H9 (cell line): ENCODE measurements at regions not wholly inside any gene's neighbourhood (a gene's known extent, or its start where the extent isn't known, plus 50 kb on each side); places are given as distances from the start of the nearest gene placed in this dataset.

ENCODE experiments used
- DNase-seq: peaks from one replicate; pipeline ENCODE4 v3.0.0-alpha.2; 2017
- H2AFZ ChIP-seq: one replicate; pipeline ENCODE4 v1.6.1; 2013; ENCODE audit warnings: mild to moderate bottlenecking, low read length, control low read depth, moderate library complexity
- H2AK5ac ChIP-seq: 2 replicates; pipeline ENCODE4 v1.6.1; 2013; ENCODE audit warnings: low read length, control low read depth, mixed read lengths; ENCODE audit not compliant: insufficient read length
- H2BK120ac ChIP-seq: one replicate; pipeline ENCODE4 v1.6.1; 2013; ENCODE audit warnings: low read depth, mild to moderate bottlenecking, low read length, control low read depth, inconsistent platforms; ENCODE audit not compliant: poor library complexity, severe bottlenecking
- H2BK12ac ChIP-seq: 2 replicates; pipeline ENCODE4 v1.6.1; 2013; ENCODE audit warnings: low read length, control low read depth, mixed read lengths, low read depth; ENCODE audit not compliant: insufficient read length
- H2BK15ac ChIP-seq: 2 replicates; pipeline ENCODE4 v1.6.1; 2013; ENCODE audit warnings: low read depth, low read length, control low read depth
- H2BK20ac ChIP-seq: one replicate; pipeline ENCODE4 v1.6.1; 2013; ENCODE audit warnings: low read depth, mild to moderate bottlenecking, low read length, control low read depth, inconsistent platforms; ENCODE audit not compliant: poor library complexity, severe bottlenecking
- H2BK5ac ChIP-seq: 2 replicates; pipeline ENCODE4 v1.6.1; 2013; ENCODE audit warnings: low read length, control low read depth, mixed read lengths; ENCODE audit not compliant: insufficient read length
- H3K14ac ChIP-seq: 2 replicates; pipeline ENCODE4 v1.6.1; 2013; ENCODE audit warnings: low read length, control low read depth; ENCODE audit not compliant: insufficient read depth
- H3K18ac ChIP-seq: 2 replicates; pipeline ENCODE4 v1.6.1; 2013; ENCODE audit warnings: low read depth, mild to moderate bottlenecking, mixed read lengths, low read length, control low read depth; ENCODE audit not compliant: insufficient read length
- H3K23ac ChIP-seq: 2 replicates; pipeline ENCODE4 v1.6.1; 2013; ENCODE audit warnings: low read length, control low read depth, mixed read lengths, low read depth; ENCODE audit not compliant: insufficient read length
- H3K23me2 ChIP-seq: 2 replicates; pipeline ENCODE4 v1.6.1; 2013; ENCODE audit warnings: low read depth, mild to moderate bottlenecking, mixed read lengths, low read length, control low read depth; ENCODE audit not compliant: insufficient read length, poor library complexity, severe bottlenecking
- H3K27ac ChIP-seq: 2 replicates; pipeline ENCODE4 v1.5.1; 2013; ENCODE audit warnings: low read length, control low read depth, mixed read lengths, low read depth; ENCODE audit not compliant: insufficient read length
- H3K27me3 ChIP-seq: 2 replicates; pipeline ENCODE4 v1.6.1; 2013; ENCODE audit warnings: low read length, control low read depth, inconsistent platforms; ENCODE audit not compliant: insufficient read depth
- H3K4ac ChIP-seq: 2 replicates; pipeline ENCODE4 v1.6.1; 2013; ENCODE audit warnings: low read depth, mild to moderate bottlenecking, control low read depth, inconsistent platforms, low read length, moderate library complexity
- H3K4me1 ChIP-seq: 2 replicates; pipeline ENCODE4 v1.6.1; 2013; ENCODE audit warnings: low read length, control low read depth, inconsistent platforms; ENCODE audit not compliant: insufficient read depth
- H3K4me2 ChIP-seq: 2 replicates; pipeline ENCODE4 v1.6.1; 2013; ENCODE audit warnings: low read length, control low read depth, mixed read lengths; ENCODE audit not compliant: insufficient read length, insufficient read depth
- H3K56ac ChIP-seq: 2 replicates; pipeline ENCODE4 v1.6.1; 2013; ENCODE audit warnings: low read depth, mild to moderate bottlenecking, mixed read lengths, low read length, control low read depth; ENCODE audit not compliant: insufficient read length
- H3K79me1 ChIP-seq: 2 replicates; pipeline ENCODE4 v1.6.1; 2013; ENCODE audit warnings: low read depth, mild to moderate bottlenecking, moderate library complexity, low read length, control low read depth, inconsistent platforms; ENCODE audit not compliant: insufficient read depth, poor library complexity, severe bottlenecking
- H3K79me2 ChIP-seq: 2 replicates; pipeline ENCODE4 v1.6.1; 2013; ENCODE audit warnings: low read length, control low read depth, inconsistent platforms; ENCODE audit not compliant: insufficient read depth
- H3K9ac ChIP-seq: 2 replicates; pipeline ENCODE4 v1.6.1; 2013; ENCODE audit warnings: low read length, control low read depth, mixed read lengths; ENCODE audit not compliant: insufficient read length; ENCODE audit errors: extremely low read depth
- H3K9me3 ChIP-seq: one replicate; pipeline ENCODE4 v1.6.1; 2013; ENCODE audit warnings: low read depth, low read length, inconsistent platforms; ENCODE audit not compliant: control insufficient read depth
- H3T11ph ChIP-seq: one replicate; pipeline ENCODE4 v1.6.1; 2013; ENCODE audit warnings: mild to moderate bottlenecking, low read length, control low read depth, inconsistent platforms
- H4K20me1 ChIP-seq: one replicate; pipeline ENCODE4 v1.6.1; 2013; ENCODE audit not compliant: control insufficient read depth, insufficient read length, insufficient read depth
- H4K5ac ChIP-seq: 2 replicates; pipeline ENCODE4 v1.6.1; 2013; ENCODE audit warnings: low read depth, mild to moderate bottlenecking, mixed read lengths, low read length, control low read depth; ENCODE audit not compliant: insufficient read length
- H4K8ac ChIP-seq: replicated peaks from 2 replicates; pipeline ENCODE4 v1.6.1; 2013; ENCODE audit warnings: low read length, control low read depth, mixed read lengths, low read depth; ENCODE audit not compliant: insufficient read length
- H4K91ac ChIP-seq: 2 replicates; pipeline ENCODE4 v1.6.1; 2013; ENCODE audit warnings: low read depth, mild to moderate bottlenecking, moderate library complexity, mixed read lengths, low read length, control low read depth; ENCODE audit not compliant: insufficient read length
- H3K27ac Mint-ChIP-seq, 3 experiments: 2 replicates in 2 of 3; 3 replicates in 1 of 3; pipeline ENCODE4 v1.8.0; 2020 to 2021; ENCODE audit warnings: mixed read lengths in 3 of 3, mild to moderate bottlenecking in 1 of 3, moderate library complexity in 1 of 3
- H3K27me3 Mint-ChIP-seq: 2 replicates; pipeline ENCODE4 v1.8.0; 2021; ENCODE audit warnings: low read depth, mild to moderate bottlenecking, moderate library complexity, mixed read lengths
- H3K36me3 Mint-ChIP-seq, 3 experiments: 2 replicates in 2 of 3; 3 replicates in 1 of 3; pipeline ENCODE4 v1.8.0; 2020 to 2021; ENCODE audit warnings: low read depth in 3 of 3, mixed read lengths in 3 of 3; ENCODE audit not compliant: insufficient read depth in 1 of 3
- H3K4me1 Mint-ChIP-seq, 2 experiments: 2 replicates each; pipeline ENCODE4 v1.8.0; 2020; ENCODE audit warnings: mixed read lengths in 2 of 2
- H3K4me3 Mint-ChIP-seq, 2 experiments: 2 replicates in 1 of 2; 3 replicates in 1 of 2; pipeline ENCODE4 v1.8.0; 2020 to 2021; ENCODE audit warnings: mild to moderate bottlenecking in 2 of 2, mixed read lengths in 2 of 2, moderate library complexity in 1 of 2
- H3K9me3 Mint-ChIP-seq, 2 experiments: 2 replicates in 1 of 2; 3 replicates in 1 of 2; pipeline ENCODE4 v1.8.0; 2020; ENCODE audit warnings: mild to moderate bottlenecking in 2 of 2, mixed read lengths in 2 of 2, moderate library complexity in 1 of 2
- WGBS: extraction: QIAGEN DNeasy Blood & Tissue Kit; methylation state at CpG from one replicate; pipeline ENCODE4 v1.1.7; 2013; ENCODE audit warnings: missing lambda C conversion rate, low lambda C conversion rate, mixed read lengths; ENCODE audit not compliant: insufficient read length; ENCODE audit errors: extremely low coverage; 5-methylcytosine and 5-hydroxymethylcytosine counted together
- TF ChIP-seq, protein P1 (sequence below): fragments of 200-600 bp; sonication (generic); conservative IDR thresholded peaks from 3 replicates; pipeline ENCODE4 v1.8.0; 2021; ENCODE audit warnings: antibody characterized with exemption, mild to moderate bottlenecking

DNA sequence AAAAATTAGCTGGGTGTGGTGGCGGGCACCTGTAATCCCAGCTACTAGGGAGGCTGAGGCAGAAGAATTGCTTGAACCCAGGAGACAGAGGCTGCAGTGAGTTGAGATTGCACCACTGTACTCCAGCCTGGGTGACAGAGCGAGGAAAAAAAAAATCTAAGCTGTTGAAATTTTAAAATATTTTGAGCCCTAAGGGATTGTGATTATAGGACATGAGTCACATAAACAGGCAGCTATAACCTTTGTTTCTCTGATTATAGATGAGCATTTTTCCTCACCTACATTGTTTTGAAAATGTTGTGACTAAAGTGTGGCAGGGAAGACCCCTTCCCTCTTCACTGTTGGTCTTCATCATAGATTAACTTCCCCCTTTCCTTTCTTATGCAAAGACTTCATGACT is 135.5 kb downstream of the MGAT5B start:
- WGBS: no CpG with 5 or more reads among the region's 2 CpGs
- Histone ChIP-seq H2BK12ac (no peak overlapping the region), H3K4ac (no peak overlapping the region), H3K18ac (no peak overlapping the region), H3K56ac (no peak overlapping the region), H2BK15ac (no peak overlapping the region), H3T11ph (no peak overlapping the region), H3K4me1 (no peaks in the 10 kb centered on the region), H2AFZ (no peak overlapping the region), H4K91ac (no peak overlapping the region), H3K23ac (no peak overlapping the region), H4K20me1 (no peaks in the 10 kb centered on the region), H3K14ac (no peak overlapping the region), H2BK5ac (no peak overlapping the region), H3K79me1 (no peaks in the 10 kb centered on the region), H3K23me2 (no peaks in the 10 kb centered on the region), H3K27me3 (no peaks in the 10 kb centered on the region), H3K27ac (no peak overlapping the region), H4K8ac (no peak overlapping the region), H2BK20ac (no peak overlapping the region), H3K79me2 (no peaks in the 10 kb centered on the region), H3K9me3 (no peaks in the 10 kb centered on the region), H2BK120ac (no peak overlapping the region), H3K4me2 (no peak overlapping the region), H4K5ac (no peak overlapping the region), H3K9ac (no peak overlapping the region), H2AK5ac (no peak overlapping the region)
- no peak for DNase-seq
- TF ChIP-seq, protein P1, sequence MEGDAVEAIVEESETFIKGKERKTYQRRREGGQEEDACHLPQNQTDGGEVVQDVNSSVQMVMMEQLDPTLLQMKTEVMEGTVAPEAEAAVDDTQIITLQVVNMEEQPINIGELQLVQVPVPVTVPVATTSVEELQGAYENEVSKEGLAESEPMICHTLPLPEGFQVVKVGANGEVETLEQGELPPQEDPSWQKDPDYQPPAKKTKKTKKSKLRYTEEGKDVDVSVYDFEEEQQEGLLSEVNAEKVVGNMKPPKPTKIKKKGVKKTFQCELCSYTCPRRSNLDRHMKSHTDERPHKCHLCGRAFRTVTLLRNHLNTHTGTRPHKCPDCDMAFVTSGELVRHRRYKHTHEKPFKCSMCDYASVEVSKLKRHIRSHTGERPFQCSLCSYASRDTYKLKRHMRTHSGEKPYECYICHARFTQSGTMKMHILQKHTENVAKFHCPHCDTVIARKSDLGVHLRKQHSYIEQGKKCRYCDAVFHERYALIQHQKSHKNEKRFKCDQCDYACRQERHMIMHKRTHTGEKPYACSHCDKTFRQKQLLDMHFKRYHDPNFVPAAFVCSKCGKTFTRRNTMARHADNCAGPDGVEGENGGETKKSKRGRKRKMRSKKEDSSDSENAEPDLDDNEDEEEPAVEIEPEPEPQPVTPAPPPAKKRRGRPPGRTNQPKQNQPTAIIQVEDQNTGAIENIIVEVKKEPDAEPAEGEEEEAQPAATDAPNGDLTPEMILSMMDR: no peak
- H3K36me3 Mint-ChIP-seq: no peaks in the 10 kb centered on the region
- peaks cover 16 to 31% of the 10 kb centered on the region in 2 experiments for H3K4me1 Mint-ChIP-seq
- peaks cover 4% of the 10 kb centered on the region for H3K27me3 Mint-ChIP-seq
- no peak overlapping the region for H3K4me3 Mint-ChIP-seq
- H3K9me3 Mint-ChIP-seq: peaks cover 0 to 2% of the 10 kb centered on the region in 2 experiments; a peak in 1 of 5 replicates
- no peak overlapping the region for H3K27ac Mint-ChIP-seq
